ENCODE measurements at regions not wholly inside any gene's neighbourhood (a gene's known extent, or its start where the extent isn't known, plus 50 kb on each side); places are given as distances from the start of the nearest gene placed in this dataset.

DNA sequence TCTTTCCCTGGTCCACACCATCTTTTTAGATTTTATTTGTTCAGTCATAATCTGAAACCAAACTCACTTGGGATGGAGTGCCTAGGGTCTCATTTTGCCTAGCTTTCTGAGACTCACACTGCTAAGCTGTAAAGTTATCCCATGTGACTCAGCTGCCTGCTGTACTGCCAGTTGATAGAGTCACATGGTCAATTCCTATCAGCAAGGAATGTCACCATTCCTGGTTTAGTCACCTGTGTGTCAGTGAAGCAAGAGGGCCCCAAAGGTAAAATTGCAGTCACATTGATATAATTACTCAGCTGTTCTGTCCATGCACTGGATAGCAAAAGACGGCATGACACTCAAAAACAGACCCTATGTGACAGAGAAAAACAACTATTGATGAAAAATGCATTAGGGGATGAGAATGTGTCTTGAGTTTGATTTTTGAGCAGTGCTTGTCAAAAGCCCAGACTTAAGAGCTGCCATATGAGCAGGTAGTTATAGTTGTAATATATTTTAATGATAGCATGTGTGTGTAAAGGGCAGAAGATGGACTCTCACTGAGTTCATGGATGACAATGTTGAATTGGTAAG lies 413.2 kb downstream of the PPARGC1A start:
- Histone ChIP-seq H3K4me3 (ENCODE audit: insufficient read depth, low read depth, low read length) (no peak overlapping the region), H3K9ac (ENCODE audit: low read depth, low read length) (no peak overlapping the region), H3K56ac (ENCODE audit: extremely low read depth, insufficient read depth, low read length) (no peak overlapping the region), H3K4me1 (ENCODE audit: control insufficient read depth, insufficient read depth, low read length) (no peaks in the 10 kb centered on the region), H4K5ac (ENCODE audit: low read depth, low read length) (no peak overlapping the region), H3K79me1 (ENCODE audit: low read depth in 1 of 2, low read length in 2 of 2) (no peaks in the 10 kb centered on the region), H3K18ac (ENCODE audit: low read depth, low read length) (no peak overlapping the region), H4K91ac (ENCODE audit: insufficient read depth, low read depth, low read length) (no peak overlapping the region), H3K14ac (replicated peaks; ENCODE audit: low read depth, low read length) (no peak overlapping the region), H3K36me3 (ENCODE audit: control insufficient read depth, insufficient read depth, low read length) (no peaks in the 10 kb centered on the region), H2BK20ac (ENCODE audit: low read depth, low read length) (no peak overlapping the region), H4K20me1 (ENCODE audit: insufficient read depth, low read length) (no peaks in the 10 kb centered on the region), H3K27ac (ENCODE audit: insufficient read depth, low read length) (no peak overlapping the region), H2AFZ (replicated peaks; ENCODE audit: low read length, poor library complexity) (no peak overlapping the region), H3K9me3 (ENCODE audit: control insufficient read depth, insufficient read depth, low read length) (peaks cover 1% of the 10 kb centered on the region; the same call in 1 of the 2 replicates), H3K23ac (ENCODE audit: low read depth, low read length) (no peak overlapping the region), H2AK9ac (replicated peaks; ENCODE audit: low read depth, low read length, poor library complexity) (no peak overlapping the region), H3K27me3 (ENCODE audit: control insufficient read depth, insufficient read depth, low read length) (no peaks in the 10 kb centered on the region), H2BK120ac (ENCODE audit: low read depth, low read length) (no peak overlapping the region), H2BK15ac (ENCODE audit: low read depth, low read length) (no peak overlapping the region), H3K4ac (ENCODE audit: low read depth, low read length) (no peak overlapping the region), H4K8ac (ENCODE audit: low read depth in 2 of 2, low read length in 2 of 2) (no peak overlapping the region), H3K4me2 (ENCODE audit: low read depth, low read length) (no peak overlapping the region), H3K9me1 (ENCODE audit: insufficient read depth, low read length) (no peaks in the 10 kb centered on the region), H2AK5ac (ENCODE audit: low read depth, low read length) (no peak overlapping the region), H2BK5ac (ENCODE audit: low read depth, low read length, poor library complexity, severe bottlenecking) (no peak overlapping the region)
- dilution Hi-C loops (cut with HindIII; ENCODE audit: low sequenced_read_pairs, unreplicated experiment) (no loop called here), in situ Hi-C loops (cut with MboI; ENCODE audit: low sequenced_read_pairs) (no loop called here), intact Hi-C loops (cut with micrococcal nuclease) (no loop called here)
- ChIA-PET CTCF (no interaction called here), POLR2A (ENCODE audit: unreplicated experiment) (no interaction called here)
- ATAC-seq (ENCODE audit: low read depth) (no peak), DNase-seq (no peak)
- BruUV-seq (replicated peaks) = no TSS peak
- TF ChIP-seq MAZ (IDR thresholded peaks at IDR 0.05; ENCODE audit: borderline replicate concordance, low read depth, low read length) = no peak
- TF ChIP-seq CHD1 (IDR thresholded peaks at IDR 0.05; ENCODE audit: low read depth, low read length) = no peak
- TF ChIP-seq BHLHE40 (IDR thresholded peaks at IDR 0.05; ENCODE audit: low read depth, low read length) = no peak
- no peak for TF ChIP-seq CEBPB (IDR thresholded peaks at IDR 0.05; ENCODE audit: low read depth, low read length)
- no peak for TF ChIP-seq POLR2A (IDR thresholded peaks at IDR 0.05; ENCODE audit: low read depth, low read length)
- TF ChIP-seq SMC3 (IDR thresholded peaks at IDR 0.05; ENCODE audit: low read depth, low read length) = no peak
- WGBS, 2 experiments (ENCODE audit: extremely low coverage in 2 of 2, insufficient read length in 1 of 2) = 0% methylated on average over 1 of the region's 1 CpG; no CpG with 5 or more reads in 1 of the 2 experiments
